ENCODE measurements at regions not wholly inside any gene's neighbourhood (a gene's known extent, or its start where the extent isn't known, plus 50 kb on each side); places are given as distances from the start of the nearest gene placed in this dataset.

DNA sequence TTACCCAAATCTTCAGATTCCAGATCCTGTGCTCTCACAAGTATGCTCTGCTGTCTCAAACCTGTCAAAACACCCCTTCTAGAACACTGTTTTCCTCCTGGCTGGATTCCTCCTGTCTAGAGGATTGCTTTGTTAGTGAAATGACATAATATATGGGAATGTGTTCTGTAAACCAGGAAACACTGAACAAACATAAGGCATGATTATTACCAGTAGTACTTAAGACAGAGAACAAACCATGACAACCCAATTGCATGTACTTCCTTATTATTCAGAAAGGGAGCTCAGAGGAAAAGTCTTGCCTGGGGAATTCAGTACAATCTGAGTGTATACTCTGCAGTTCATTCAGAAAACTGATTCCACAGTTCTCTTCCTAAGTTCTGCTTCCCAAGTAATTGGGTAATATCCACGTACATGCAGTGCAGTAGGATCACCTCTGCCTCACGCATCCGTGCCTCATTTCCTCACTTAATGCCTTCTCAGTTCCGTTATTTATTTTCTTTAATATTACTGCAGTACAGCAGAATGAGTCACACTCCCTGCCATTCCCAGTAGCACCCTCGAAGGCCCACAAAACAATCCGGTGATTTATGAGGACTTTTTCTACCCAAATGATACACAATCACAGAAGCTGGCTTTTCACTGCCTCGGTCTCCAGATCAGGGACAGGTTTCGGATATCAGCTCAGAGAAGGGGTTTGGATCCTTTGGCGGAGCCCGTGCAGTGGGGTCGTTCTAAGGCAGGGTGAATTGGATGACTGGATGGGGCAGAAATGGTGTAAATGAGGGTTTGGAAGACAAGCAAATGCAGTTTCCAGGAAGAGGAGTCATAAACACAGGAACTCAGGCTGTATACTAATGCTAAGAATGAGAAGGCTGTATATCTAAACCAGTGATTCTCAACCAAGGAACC is 896.9 kb downstream of the KCNA4 start:
- TF ChIP-seq YY1 (tag by site-specific recombination; IDR thresholded peaks at IDR 0.05): no peak
- TF ChIP-seq, protein P1, sequence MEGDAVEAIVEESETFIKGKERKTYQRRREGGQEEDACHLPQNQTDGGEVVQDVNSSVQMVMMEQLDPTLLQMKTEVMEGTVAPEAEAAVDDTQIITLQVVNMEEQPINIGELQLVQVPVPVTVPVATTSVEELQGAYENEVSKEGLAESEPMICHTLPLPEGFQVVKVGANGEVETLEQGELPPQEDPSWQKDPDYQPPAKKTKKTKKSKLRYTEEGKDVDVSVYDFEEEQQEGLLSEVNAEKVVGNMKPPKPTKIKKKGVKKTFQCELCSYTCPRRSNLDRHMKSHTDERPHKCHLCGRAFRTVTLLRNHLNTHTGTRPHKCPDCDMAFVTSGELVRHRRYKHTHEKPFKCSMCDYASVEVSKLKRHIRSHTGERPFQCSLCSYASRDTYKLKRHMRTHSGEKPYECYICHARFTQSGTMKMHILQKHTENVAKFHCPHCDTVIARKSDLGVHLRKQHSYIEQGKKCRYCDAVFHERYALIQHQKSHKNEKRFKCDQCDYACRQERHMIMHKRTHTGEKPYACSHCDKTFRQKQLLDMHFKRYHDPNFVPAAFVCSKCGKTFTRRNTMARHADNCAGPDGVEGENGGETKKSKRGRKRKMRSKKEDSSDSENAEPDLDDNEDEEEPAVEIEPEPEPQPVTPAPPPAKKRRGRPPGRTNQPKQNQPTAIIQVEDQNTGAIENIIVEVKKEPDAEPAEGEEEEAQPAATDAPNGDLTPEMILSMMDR (tag by site-specific recombination; IDR thresholded peaks at IDR 0.05): no peak
- no peak for TF ChIP-seq ZNF274 (IDR thresholded peaks at IDR 0.05; ENCODE audit: low read length)
- no peak for TF ChIP-seq ZNF274 (tag by site-specific recombination; IDR thresholded peaks at IDR 0.05; ENCODE audit: borderline replicate concordance)
- TF ChIP-seq ZNF239 (tag by site-specific recombination; IDR thresholded peaks at IDR 0.05): no peak
- TF ChIP-seq ZNF114 (tag by site-specific recombination; IDR thresholded peaks at IDR 0.05): no peak
- TF ChIP-seq, protein P2, sequence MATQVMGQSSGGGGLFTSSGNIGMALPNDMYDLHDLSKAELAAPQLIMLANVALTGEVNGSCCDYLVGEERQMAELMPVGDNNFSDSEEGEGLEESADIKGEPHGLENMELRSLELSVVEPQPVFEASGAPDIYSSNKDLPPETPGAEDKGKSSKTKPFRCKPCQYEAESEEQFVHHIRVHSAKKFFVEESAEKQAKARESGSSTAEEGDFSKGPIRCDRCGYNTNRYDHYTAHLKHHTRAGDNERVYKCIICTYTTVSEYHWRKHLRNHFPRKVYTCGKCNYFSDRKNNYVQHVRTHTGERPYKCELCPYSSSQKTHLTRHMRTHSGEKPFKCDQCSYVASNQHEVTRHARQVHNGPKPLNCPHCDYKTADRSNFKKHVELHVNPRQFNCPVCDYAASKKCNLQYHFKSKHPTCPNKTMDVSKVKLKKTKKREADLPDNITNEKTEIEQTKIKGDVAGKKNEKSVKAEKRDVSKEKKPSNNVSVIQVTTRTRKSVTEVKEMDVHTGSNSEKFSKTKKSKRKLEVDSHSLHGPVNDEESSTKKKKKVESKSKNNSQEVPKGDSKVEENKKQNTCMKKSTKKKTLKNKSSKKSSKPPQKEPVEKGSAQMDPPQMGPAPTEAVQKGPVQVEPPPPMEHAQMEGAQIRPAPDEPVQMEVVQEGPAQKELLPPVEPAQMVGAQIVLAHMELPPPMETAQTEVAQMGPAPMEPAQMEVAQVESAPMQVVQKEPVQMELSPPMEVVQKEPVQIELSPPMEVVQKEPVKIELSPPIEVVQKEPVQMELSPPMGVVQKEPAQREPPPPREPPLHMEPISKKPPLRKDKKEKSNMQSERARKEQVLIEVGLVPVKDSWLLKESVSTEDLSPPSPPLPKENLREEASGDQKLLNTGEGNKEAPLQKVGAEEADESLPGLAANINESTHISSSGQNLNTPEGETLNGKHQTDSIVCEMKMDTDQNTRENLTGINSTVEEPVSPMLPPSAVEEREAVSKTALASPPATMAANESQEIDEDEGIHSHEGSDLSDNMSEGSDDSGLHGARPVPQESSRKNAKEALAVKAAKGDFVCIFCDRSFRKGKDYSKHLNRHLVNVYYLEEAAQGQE (tag by site-specific recombination; IDR thresholded peaks at IDR 0.05): no peak
- TF ChIP-seq ZFP3 (tag by site-specific recombination; IDR thresholded peaks at IDR 0.05; ENCODE audit: low read depth): no peak
- no peak for TF ChIP-seq ZNF16 (tag by site-specific recombination; IDR thresholded peaks at IDR 0.05; ENCODE audit: low read depth)
- TF ChIP-seq, protein P3, sequence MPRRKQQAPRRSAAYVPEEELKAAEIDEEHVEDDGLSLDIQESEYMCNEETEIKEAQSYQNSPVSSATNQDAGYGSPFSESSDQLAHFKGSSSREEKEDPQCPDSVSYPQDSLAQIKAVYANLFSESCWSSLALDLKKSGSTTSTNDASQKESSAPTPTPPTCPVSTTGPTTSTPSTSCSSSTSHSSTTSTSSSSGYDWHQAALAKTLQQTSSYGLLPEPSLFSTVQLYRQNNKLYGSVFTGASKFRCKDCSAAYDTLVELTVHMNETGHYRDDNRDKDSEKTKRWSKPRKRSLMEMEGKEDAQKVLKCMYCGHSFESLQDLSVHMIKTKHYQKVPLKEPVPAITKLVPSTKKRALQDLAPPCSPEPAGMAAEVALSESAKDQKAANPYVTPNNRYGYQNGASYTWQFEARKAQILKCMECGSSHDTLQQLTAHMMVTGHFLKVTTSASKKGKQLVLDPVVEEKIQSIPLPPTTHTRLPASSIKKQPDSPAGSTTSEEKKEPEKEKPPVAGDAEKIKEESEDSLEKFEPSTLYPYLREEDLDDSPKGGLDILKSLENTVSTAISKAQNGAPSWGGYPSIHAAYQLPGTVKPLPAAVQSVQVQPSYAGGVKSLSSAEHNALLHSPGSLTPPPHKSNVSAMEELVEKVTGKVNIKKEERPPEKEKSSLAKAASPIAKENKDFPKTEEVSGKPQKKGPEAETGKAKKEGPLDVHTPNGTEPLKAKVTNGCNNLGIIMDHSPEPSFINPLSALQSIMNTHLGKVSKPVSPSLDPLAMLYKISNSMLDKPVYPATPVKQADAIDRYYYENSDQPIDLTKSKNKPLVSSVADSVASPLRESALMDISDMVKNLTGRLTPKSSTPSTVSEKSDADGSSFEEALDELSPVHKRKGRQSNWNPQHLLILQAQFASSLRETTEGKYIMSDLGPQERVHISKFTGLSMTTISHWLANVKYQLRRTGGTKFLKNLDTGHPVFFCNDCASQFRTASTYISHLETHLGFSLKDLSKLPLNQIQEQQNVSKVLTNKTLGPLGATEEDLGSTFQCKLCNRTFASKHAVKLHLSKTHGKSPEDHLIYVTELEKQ (tag by site-specific recombination; IDR thresholded peaks at IDR 0.05; ENCODE audit: borderline replicate concordance): no peak
- no peak for TF ChIP-seq ZNF776 (tag by site-specific recombination; IDR thresholded peaks at IDR 0.05; ENCODE audit: borderline replicate concordance)
- TF ChIP-seq ZNF664 (tag by site-specific recombination; IDR thresholded peaks at IDR 0.05): no peak
